T-helper 22 cell (primary cell): ENCODE measurements at regions not wholly inside any gene's neighbourhood (a gene's known extent, or its start where the extent isn't known, plus 50 kb on each side); places are given as distances from the start of the nearest gene placed in this dataset.
"Not testable (repeated sequence)": the region's sequence is repeated elsewhere in the genome, so short reads cannot be mapped to it uniquely, and the experiment has no call there.

Source experiments
- DNase-seq: peaks from one replicate; pipeline ENCODE4 v3.0.0-alpha.2; 2020; ENCODE audit warnings: low read depth

- DNase-seq = no peak
These were observed 304.4 kb upstream of the SLC39A10 start for GRCh38 chr2:195352581-195352980.

GRCh38 chr2:195343942-195344530 is 313.0 kb upstream of the SLC39A10 start:
- DNase-seq = no peak

GRCh38 chr2:195343540-195343939 is 313.5 kb upstream of the SLC39A10 start:
- no peak for DNase-seq

- no peak for DNase-seq
These were observed 315.0 kb upstream of the SLC39A10 start for GRCh38 chr2:195342061-195342460.

GRCh38 chr2:195338856-195339255 is 318.2 kb upstream of the SLC39A10 start:
- no peak for DNase-seq

- no peak for DNase-seq
These were observed 319.4 kb upstream of the SLC39A10 start for GRCh38 chr2:195337597-195337996.

- DNase-seq = no peak
These were observed 323.2 kb upstream of the SLC39A10 start for GRCh38 chr2:195333869-195334268.

- no peak for DNase-seq
These were observed 325.1 kb upstream of the SLC39A10 start for GRCh38 chr2:195331966-195332365.

- no peak for DNase-seq
These were observed 325.9 kb upstream of the SLC39A10 start for GRCh38 chr2:195331129-195331528.

- no peak for DNase-seq
These were observed 326.5 kb upstream of the SLC39A10 start for GRCh38 chr2:195330513-195330956.

- DNase-seq = not testable (repeated sequence)
These were observed 327.2 kb upstream of the SLC39A10 start for GRCh38 chr2:195329784-195330183.

GRCh38 chr2:195326537-195326936 is 330.5 kb upstream of the SLC39A10 start:
- DNase-seq = no peak

GRCh38 chr2:195322324-195322723 is 334.7 kb upstream of the SLC39A10 start:
- DNase-seq = no peak

- DNase-seq = no peak
These were observed 336.5 kb upstream of the SLC39A10 start for GRCh38 chr2:195320413-195320973.

GRCh38 chr2:195319548-195320412 is 337.2 kb upstream of the SLC39A10 start:
- no peak for DNase-seq

- DNase-seq = no peak
These were observed 337.9 kb upstream of the SLC39A10 start for GRCh38 chr2:195319112-195319460.

GRCh38 chr2:195318440-195319111 is 338.4 kb upstream of the SLC39A10 start:
- no peak for DNase-seq

GRCh38 chr2:195317550-195317949 is 339.5 kb upstream of the SLC39A10 start:
- DNase-seq = no peak

GRCh38 chr2:195316486-195316885 is 340.5 kb upstream of the SLC39A10 start:
- no peak for DNase-seq

- DNase-seq = no peak
These were observed 343.1 kb upstream of the SLC39A10 start for GRCh38 chr2:195313962-195314361.

- no peak for DNase-seq
These were observed 344.4 kb upstream of the SLC39A10 start for GRCh38 chr2:195312662-195313061.

- no peak for DNase-seq
These were observed 348.9 kb upstream of the SLC39A10 start for GRCh38 chr2:195308163-195308562.

- DNase-seq = no peak
These were observed 349.3 kb upstream of the SLC39A10 start for GRCh38 chr2:195307751-195308150.
